Ovary (tissue), 7 donors: ENCODE measurements at regions not wholly inside any gene's neighbourhood (a gene's known extent, or its start where the extent isn't known, plus 50 kb on each side); places are given as distances from the start of the nearest gene placed in this dataset.

Experiments used
- DNase-seq, 5 donors: peaks; one replicate each; pipeline ENCODE4 v3.0.0-alpha.2; 2019 to 2020
- H3K27ac ChIP-seq, 2 donors: fragments of 200-600 bp; one replicate each; pipeline versions ENCODE4 v1.5.1 to v1.8.0; 2019 to 2022
- H3K27me3 ChIP-seq: fragments of 200-600 bp; one replicate; pipeline ENCODE4 v1.8.0; 2022
- H3K36me3 ChIP-seq: fragments of 200-600 bp; sonication (generic); one replicate; pipeline ENCODE4 v1.5.1; 2019
- H3K4me1 ChIP-seq: one replicate; pipeline ENCODE4 v1.8.1; 2013; ENCODE audit warnings: mild to moderate bottlenecking, moderate library complexity; ENCODE audit not compliant: insufficient read depth
- H3K4me3 ChIP-seq: fragments of 200-600 bp; sonication (generic); one replicate; pipeline ENCODE4 v1.5.1; 2017
- H3K9me3 ChIP-seq, 2 donors: fragments of 200-600 bp in 1 of 2; sonication (generic) in 1 of 2; one replicate each; pipeline versions ENCODE4 v1.5.1 to v1.8.1; 2013 to 2019; ENCODE audit warnings: mild to moderate bottlenecking in 1 of 2, moderate library complexity in 1 of 2
- CTCF ChIP-seq, 3 donors: fragments of 450-650 bp in 2 of 3; fragments of 200-600 bp in 1 of 3; IDR thresholded peaks; one replicate each; pipeline versions ENCODE4 v1.5.1 to v1.8.0; 2016 to 2022; ENCODE audit warnings: antibody characterized with exemption in 3 of 3, mild to moderate bottlenecking in 1 of 3
- EP300 ChIP-seq: sonication (generic); formaldehyde crosslinking; IDR thresholded peaks from one replicate; pipeline ENCODE4 v1.6.1; 2017; ENCODE audit warnings: antibody characterized with exemption
- POLR2A ChIP-seq: fragments of 450-650 bp; IDR thresholded peaks from one replicate; pipeline ENCODE4 v1.6.1; 2017; ENCODE audit warnings: antibody characterized with exemption, mild to moderate bottlenecking, moderate library complexity
- WGBS, 3 donors: extraction: QIAGEN DNeasy Blood & Tissue Kit in 1 of 3; methylation state at CpG; one replicate each; pipeline versions ENCODE4 v1.1.5 to v1.1.7; 2013 to 2017; 5-methylcytosine and 5-hydroxymethylcytosine counted together
- intact Hi-C, 4 donors: fragments of 100-400 bp; cut with DNase I; formaldehyde crosslinking; loops; one replicate each; pipeline versions ENCODE4 v1.11.0 to v1.15.1; 2022 to 2023
- donor health status: DM: no; HTN: no; CAD: no; lungs with moderate emphysema.
- donor health status: DM: no; HTN: no; CAD: no.
- donor health status: Bipolar disorder and iron deficiency.
- donor health status: DM: no; HTN: no; CAD: no.
- donor health status: DM: yes; HTN: yes; CAD: no.

- TF ChIP-seq EP300 (no peak), CTCF (IDR thresholded peaks at IDR 0.05) (no peak), POLR2A (no peak)
- no peak overlapping the region for H3K27ac ChIP-seq
- no peaks in the 10 kb centered on the region for H3K4me1 ChIP-seq
- WGBS, 3 donors, result 81 to 91% (median 85%) methylated on average over 7 of the region's 7 CpGs
- H3K4me3 ChIP-seq, result no peak overlapping the region
- no peaks in the 10 kb centered on the region for H3K36me3 ChIP-seq
- H3K27me3 ChIP-seq, result no peaks in the 10 kb centered on the region
- intact Hi-C loops, result loop anchor here in 1 of 4 donors (10.0 kb wide), 1 partner anchor 449 kb away; no protein-coding TSS in a partner anchor
- no peaks in the 10 kb centered on the region for H3K9me3 ChIP-seq
- no peak for DNase-seq
Measured at GRCh38 chr1:38623529-38623928, 236.0 kb downstream of the RRAGC start.

- WGBS, 3 donors, result 82 to 91% (median 87%) methylated on average over 6 of the region's 6 CpGs
- intact Hi-C loops, result loop anchor here in 1 of 4 donors (10.0 kb wide), 1 partner anchor 447 kb away; no protein-coding TSS in a partner anchor
- H3K27ac ChIP-seq, result no peak overlapping the region
- TF ChIP-seq CTCF (IDR thresholded peaks at IDR 0.05), result no peak
- TF ChIP-seq EP300, result no peak
- no peak for TF ChIP-seq POLR2A
- H3K36me3 ChIP-seq, result no peaks in the 10 kb centered on the region
- H3K27me3 ChIP-seq, result no peaks in the 10 kb centered on the region
- no peak for DNase-seq
- no peak overlapping the region for H3K4me3 ChIP-seq
- H3K4me1 ChIP-seq, result no peaks in the 10 kb centered on the region
- no peaks in the 10 kb centered on the region for H3K9me3 ChIP-seq
Measured at GRCh38 chr1:38622197-38622596, 237.4 kb downstream of the RRAGC start.

- TF ChIP-seq POLR2A, result no peak
- no peak for TF ChIP-seq CTCF (IDR thresholded peaks at IDR 0.05)
- TF ChIP-seq EP300, result no peak
- no peaks in the 10 kb centered on the region for H3K36me3 ChIP-seq
- H3K4me1 ChIP-seq, result no peaks in the 10 kb centered on the region
- H3K27ac ChIP-seq, result no peak overlapping the region
- no peaks in the 10 kb centered on the region for H3K27me3 ChIP-seq
- intact Hi-C loops, result no loop called here
- 39 to 48% (median 45%) methylated on average over 3 of the region's 3 CpGs for WGBS, 3 donors
- DNase-seq, result no peak
- H3K4me3 ChIP-seq, result no peak overlapping the region
- H3K9me3 ChIP-seq, result no peaks in the 10 kb centered on the region
Measured at GRCh38 chr1:38616846-38617245, 242.7 kb downstream of the RRAGC start.

- no peaks in the 10 kb centered on the region for H3K9me3 ChIP-seq
- TF ChIP-seq EP300 (no peak), POLR2A (no peak), CTCF (IDR thresholded peaks at IDR 0.05) (no peak)
- H3K36me3 ChIP-seq, result no peaks in the 10 kb centered on the region
- intact Hi-C loops, result no loop called here
- H3K4me1 ChIP-seq, result no peaks in the 10 kb centered on the region
- H3K27me3 ChIP-seq, result no peaks in the 10 kb centered on the region
- 83 to 96% (median 89%) methylated on average over 1 of the region's 1 CpG for WGBS, 3 donors
- H3K4me3 ChIP-seq, result no peak overlapping the region
- no peak overlapping the region for H3K27ac ChIP-seq
- DNase-seq, result no peak
Measured at GRCh38 chr1:38615680-38616079, 243.9 kb downstream of the RRAGC start.
